ENCODE measurements at regions not wholly inside any gene's neighbourhood (a gene's known extent, or its start where the extent isn't known, plus 50 kb on each side); places are given as distances from the start of the nearest gene placed in this dataset.
A peak's percentile ranks its signal among the peaks of the same experiment; 100 is the strongest.

DNA sequence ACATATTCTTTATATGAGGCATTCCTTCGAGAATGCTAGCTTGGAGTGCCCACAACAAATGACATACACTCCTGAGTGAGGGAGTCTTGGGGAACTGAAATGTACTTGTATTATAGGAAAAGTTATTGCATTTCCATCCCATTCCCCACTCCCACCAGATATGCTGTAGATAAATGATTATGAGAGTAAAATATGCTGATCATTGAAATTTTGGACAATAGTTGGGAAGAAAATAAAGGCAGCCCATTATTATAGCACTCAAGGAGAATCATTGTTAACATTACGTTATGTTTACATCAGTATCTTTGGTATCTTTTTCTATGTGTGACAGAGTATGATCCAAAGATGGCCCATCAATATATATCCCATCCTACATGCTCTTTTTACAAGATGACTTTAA is 194.4 kb downstream of the GATA3 start:
- H3K79me1 ChIP-seq (ENCODE audit: low read depth in 1 of 2, low read length in 2 of 2), result no peaks in the 10 kb centered on the region

More for the DNA sequence above, 194.4 kb downstream of the GATA3 start:
- ChIA-PET POLR2A (ENCODE audit: unreplicated experiment) (no interaction called here), CTCF (no interaction called here)
- H3K9ac ChIP-seq (ENCODE audit: low read depth, low read length), result no peak overlapping the region
- H2AK9ac ChIP-seq (replicated peaks; ENCODE audit: low read depth, low read length, poor library complexity), result no peak overlapping the region
- no peak overlapping the region for H3K27ac ChIP-seq (ENCODE audit: insufficient read depth, low read length)
- no peaks in the 10 kb centered on the region for H3K4me1 ChIP-seq (ENCODE audit: control insufficient read depth, insufficient read depth, low read length)
- no peak overlapping the region for H4K8ac ChIP-seq (ENCODE audit: low read depth in 2 of 2, low read length in 2 of 2)
- H2AK5ac ChIP-seq (ENCODE audit: low read depth, low read length), result no peak overlapping the region
- TF ChIP-seq MXI1 (IDR thresholded peaks at IDR 0.05; ENCODE audit: borderline replicate concordance, low read depth, low read length), result no peak
- TF ChIP-seq MAFK (IDR thresholded peaks at IDR 0.05; ENCODE audit: low read depth, low read length), result peak; percentile 27; the same call in 1 of the 2 replicates
- H3K36me3 ChIP-seq (ENCODE audit: control insufficient read depth, insufficient read depth, low read length), result no peaks in the 10 kb centered on the region
- dilution Hi-C loops (cut with HindIII; ENCODE audit: low sequenced_read_pairs, unreplicated experiment), result no loop called here
- H2BK20ac ChIP-seq (ENCODE audit: low read depth, low read length), result no peak overlapping the region
- H4K5ac ChIP-seq (ENCODE audit: low read depth, low read length), result no peak overlapping the region
- H2BK120ac ChIP-seq (ENCODE audit: low read depth, low read length), result no peak overlapping the region
- no peak overlapping the region for H3K4me2 ChIP-seq (ENCODE audit: low read depth, low read length)
- no peak overlapping the region for H3K18ac ChIP-seq (ENCODE audit: low read depth, low read length)
- no TSS peak for BruUV-seq (replicated peaks)
- no peaks in the 10 kb centered on the region for H3K27me3 ChIP-seq (ENCODE audit: control insufficient read depth, insufficient read depth, low read length)
- H3K4me3 ChIP-seq (ENCODE audit: insufficient read depth, low read depth, low read length), result no peak overlapping the region
- no peak overlapping the region for H4K91ac ChIP-seq (ENCODE audit: insufficient read depth, low read depth, low read length)
- H2BK15ac ChIP-seq (ENCODE audit: low read depth, low read length), result no peak overlapping the region
- H2BK5ac ChIP-seq (ENCODE audit: low read depth, low read length, poor library complexity, severe bottlenecking), result no peak overlapping the region
- no CpG with 5 or more reads among the region's 2 CpGs for WGBS, 2 experiments (ENCODE audit: extremely low coverage in 2 of 2, insufficient read length in 1 of 2)
- H3K23ac ChIP-seq (ENCODE audit: low read depth, low read length), result no peak overlapping the region
- H3K9me3 ChIP-seq (ENCODE audit: control insufficient read depth, insufficient read depth, low read length), result peaks cover 14% of the 10 kb centered on the region
- H3K56ac ChIP-seq (ENCODE audit: extremely low read depth, insufficient read depth, low read length), result no peak overlapping the region
- H3K4ac ChIP-seq (ENCODE audit: low read depth, low read length), result no peak overlapping the region
- ATAC-seq (ENCODE audit: low read depth), result no peak
- no peak overlapping the region for H2AFZ ChIP-seq (replicated peaks; ENCODE audit: low read length, poor library complexity)
- in situ Hi-C loops (cut with MboI; ENCODE audit: low sequenced_read_pairs), result no loop called here
- H3K14ac ChIP-seq (replicated peaks; ENCODE audit: low read depth, low read length), result no peak overlapping the region
- no peak for DNase-seq
- intact Hi-C loops (cut with micrococcal nuclease), result no loop called here
- H4K20me1 ChIP-seq (ENCODE audit: insufficient read depth, low read length), result no peaks in the 10 kb centered on the region
- no peaks in the 10 kb centered on the region for H3K9me1 ChIP-seq (ENCODE audit: insufficient read depth, low read length)

Measured in IMR-90 (cell line).